Osteocyte (in vitro differentiated cells): ENCODE measurements at regions not wholly inside any gene's neighbourhood (a gene's known extent, or its start where the extent isn't known, plus 50 kb on each side); places are given as distances from the start of the nearest gene placed in this dataset.

ENCODE experiments used
- DNase-seq: peaks from one replicate; pipeline ENCODE4 v3.0.0; 2021; ENCODE audit warnings: mixed read lengths; ENCODE audit not compliant: unreplicated experiment; ENCODE audit errors: extremely low spot score
- H3K27ac Mint-ChIP-seq: one replicate; pipeline ENCODE4 v1.8.0; 2021; ENCODE audit warnings: mild to moderate bottlenecking, mixed read lengths; ENCODE audit not compliant: unreplicated experiment
- H3K27me3 Mint-ChIP-seq: one replicate; pipeline ENCODE4 v1.8.0; 2021; ENCODE audit warnings: mixed read lengths; ENCODE audit not compliant: unreplicated experiment
- H3K36me3 Mint-ChIP-seq: one replicate; pipeline ENCODE4 v1.8.0; 2021; ENCODE audit warnings: mixed read lengths; ENCODE audit not compliant: unreplicated experiment
- H3K4me1 Mint-ChIP-seq: one replicate; pipeline ENCODE4 v1.8.0; 2021; ENCODE audit warnings: mixed read lengths; ENCODE audit not compliant: unreplicated experiment
- H3K4me3 Mint-ChIP-seq: one replicate; pipeline ENCODE4 v1.8.0; 2021; ENCODE audit warnings: mild to moderate bottlenecking, moderate library complexity, mixed read lengths; ENCODE audit not compliant: unreplicated experiment
- H3K9me3 Mint-ChIP-seq: one replicate; pipeline ENCODE4 v1.8.0; 2021; ENCODE audit warnings: mixed read lengths; ENCODE audit not compliant: unreplicated experiment
- CTCF ChIP-seq: fragments of 200-600 bp; sonication (generic); IDR thresholded peaks from 2 replicates; pipeline ENCODE4 v1.5.0; 2021; ENCODE audit warnings: antibody characterized with exemption, mild to moderate bottlenecking, moderate library complexity

- Mint-ChIP-seq H3K27ac (no peak overlapping the region), H3K4me3 (no peak overlapping the region), H3K27me3 (no peaks in the 10 kb centered on the region), H3K4me1 (no peaks in the 10 kb centered on the region), H3K9me3 (no peaks in the 10 kb centered on the region), H3K36me3 (no peaks in the 10 kb centered on the region)
- DNase-seq, result no peak
- no peak for TF ChIP-seq CTCF
Measured at GRCh38 chr4:81838586-81838985, 366.9 kb upstream of the RASGEF1B start.

- Mint-ChIP-seq H3K4me3 (no peak overlapping the region), H3K27ac (no peak overlapping the region), H3K4me1 (no peaks in the 10 kb centered on the region), H3K9me3 (no peaks in the 10 kb centered on the region), H3K36me3 (no peaks in the 10 kb centered on the region), H3K27me3 (no peaks in the 10 kb centered on the region)
- DNase-seq, result no peak
- no peak for TF ChIP-seq CTCF
Measured at GRCh38 chr4:81836716-81837115, 365.0 kb upstream of the RASGEF1B start.

- H3K9me3 Mint-ChIP-seq, result no peaks in the 10 kb centered on the region
- DNase-seq, result no peak
- no peak for TF ChIP-seq CTCF
- no peak overlapping the region for H3K4me3 Mint-ChIP-seq
- no peak overlapping the region for H3K27ac Mint-ChIP-seq
- no peaks in the 10 kb centered on the region for H3K27me3 Mint-ChIP-seq
- no peaks in the 10 kb centered on the region for H3K4me1 Mint-ChIP-seq
- no peaks in the 10 kb centered on the region for H3K36me3 Mint-ChIP-seq
Measured at GRCh38 chr4:81833576-81833975, 361.9 kb upstream of the RASGEF1B start.

GRCh38 chr4:81828991-81829390 lies 357.3 kb upstream of the RASGEF1B start:
- no peak for TF ChIP-seq CTCF
- Mint-ChIP-seq H3K36me3 (no peaks in the 10 kb centered on the region), H3K27me3 (no peaks in the 10 kb centered on the region), H3K4me3 (no peak overlapping the region), H3K9me3 (no peaks in the 10 kb centered on the region), H3K27ac (no peak overlapping the region), H3K4me1 (no peaks in the 10 kb centered on the region)
- no peak for DNase-seq

- TF ChIP-seq CTCF, result no peak
- no peaks in the 10 kb centered on the region for H3K36me3 Mint-ChIP-seq
- H3K4me1 Mint-ChIP-seq, result no peaks in the 10 kb centered on the region
- DNase-seq, result no peak
- H3K27ac Mint-ChIP-seq, result no peak overlapping the region
- no peaks in the 10 kb centered on the region for H3K27me3 Mint-ChIP-seq
- no peak overlapping the region for H3K4me3 Mint-ChIP-seq
- no peaks in the 10 kb centered on the region for H3K9me3 Mint-ChIP-seq
Measured at GRCh38 chr4:81827577-81828202, 356.0 kb upstream of the RASGEF1B start.
